ENCODE measurements at regions not wholly inside any gene's neighbourhood (a gene's known extent, or its start where the extent isn't known, plus 50 kb on each side); places are given as distances from the start of the nearest gene placed in this dataset.

DNA sequence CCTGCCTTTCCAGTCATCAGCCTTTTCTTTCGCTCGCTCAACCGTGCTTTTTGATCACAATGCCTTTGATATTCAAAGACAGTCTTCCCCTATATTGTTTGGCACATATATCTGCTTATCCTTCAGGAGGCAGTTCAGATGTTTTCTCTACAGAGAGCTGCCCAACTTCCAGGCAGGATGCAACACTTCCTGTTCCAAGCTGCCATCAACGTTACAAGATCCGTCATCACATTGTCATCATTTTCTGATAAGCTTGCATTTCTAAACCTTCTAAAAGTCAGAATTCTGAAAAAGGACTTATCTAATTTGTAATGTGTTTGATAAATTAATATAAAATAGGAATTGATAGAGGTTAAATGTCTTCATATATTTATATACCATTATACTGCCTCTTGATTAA, 574.2 kb downstream of the TBC1D4 start:
- no peaks in the 10 kb centered on the region for H3K9me3 ChIP-seq (ENCODE audit: low read depth)
- H3K36me3 ChIP-seq: no peaks in the 10 kb centered on the region
- no peak overlapping the region for H2AFZ ChIP-seq (replicated peaks)
- no peaks in the 10 kb centered on the region for H3K4me1 ChIP-seq
- TF ChIP-seq, protein P1, sequence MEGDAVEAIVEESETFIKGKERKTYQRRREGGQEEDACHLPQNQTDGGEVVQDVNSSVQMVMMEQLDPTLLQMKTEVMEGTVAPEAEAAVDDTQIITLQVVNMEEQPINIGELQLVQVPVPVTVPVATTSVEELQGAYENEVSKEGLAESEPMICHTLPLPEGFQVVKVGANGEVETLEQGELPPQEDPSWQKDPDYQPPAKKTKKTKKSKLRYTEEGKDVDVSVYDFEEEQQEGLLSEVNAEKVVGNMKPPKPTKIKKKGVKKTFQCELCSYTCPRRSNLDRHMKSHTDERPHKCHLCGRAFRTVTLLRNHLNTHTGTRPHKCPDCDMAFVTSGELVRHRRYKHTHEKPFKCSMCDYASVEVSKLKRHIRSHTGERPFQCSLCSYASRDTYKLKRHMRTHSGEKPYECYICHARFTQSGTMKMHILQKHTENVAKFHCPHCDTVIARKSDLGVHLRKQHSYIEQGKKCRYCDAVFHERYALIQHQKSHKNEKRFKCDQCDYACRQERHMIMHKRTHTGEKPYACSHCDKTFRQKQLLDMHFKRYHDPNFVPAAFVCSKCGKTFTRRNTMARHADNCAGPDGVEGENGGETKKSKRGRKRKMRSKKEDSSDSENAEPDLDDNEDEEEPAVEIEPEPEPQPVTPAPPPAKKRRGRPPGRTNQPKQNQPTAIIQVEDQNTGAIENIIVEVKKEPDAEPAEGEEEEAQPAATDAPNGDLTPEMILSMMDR (IDR thresholded peaks at IDR 0.05): no peak
- TF ChIP-seq EZH2 (IDR thresholded peaks at IDR 0.05) (no peak), EZH2phosphoT487 (IDR thresholded peaks at IDR 0.05) (no peak)
- no peak overlapping the region for H3K9ac ChIP-seq
- H3K4me2 ChIP-seq: no peak overlapping the region
- H3K4me1 Mint-ChIP-seq: peaks cover 16% of the 10 kb centered on the region
- H3K27ac ChIP-seq: no peak overlapping the region
- peaks cover 2% of the 10 kb centered on the region for H3K36me3 Mint-ChIP-seq
- no peak for DNase-seq (ENCODE audit: low spot score)
- H3K4me3 Mint-ChIP-seq: no peak overlapping the region
- peaks cover 3% of the 10 kb centered on the region for H3K27me3 Mint-ChIP-seq (ENCODE audit: insufficient read depth, low read depth)
- H3K27ac Mint-ChIP-seq: peak overlapping the region; percentile 44
- H3K4me3 ChIP-seq: no peak overlapping the region
- H3F3A ChIP-seq (ENCODE audit: low read depth): no peaks in the 10 kb centered on the region
- H3K27me3 ChIP-seq: no peaks in the 10 kb centered on the region
- H3K79me2 ChIP-seq (ENCODE audit: low read depth): no peaks in the 10 kb centered on the region
- peaks cover 13% of the 10 kb centered on the region for H3K9me3 Mint-ChIP-seq
- no peaks in the 10 kb centered on the region for H4K20me1 ChIP-seq (ENCODE audit: low read depth)

DNA sequence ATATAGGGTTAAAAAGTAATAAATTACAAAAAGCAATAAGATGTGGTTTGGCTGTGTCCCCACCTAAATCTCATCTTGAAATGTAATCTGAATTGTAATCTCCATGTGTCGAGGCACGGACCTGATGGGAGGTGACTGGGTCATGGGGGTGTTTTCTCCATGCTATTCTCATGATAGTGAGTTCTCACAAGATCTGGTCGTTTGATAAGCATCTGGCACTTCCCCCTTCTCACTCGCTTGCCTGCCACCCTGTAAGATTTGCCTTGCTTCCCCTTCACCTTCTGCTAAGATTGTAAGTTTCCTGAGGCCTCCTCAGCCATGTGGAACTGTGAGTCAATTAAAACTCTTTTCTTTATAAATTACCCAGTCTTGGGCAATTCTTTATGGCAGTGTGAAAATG, 577.4 kb downstream of the TBC1D4 start:
- H3K4me2 ChIP-seq: no peak overlapping the region
- peaks cover 16% of the 10 kb centered on the region for H3K4me1 Mint-ChIP-seq
- H3K27ac Mint-ChIP-seq: no peak overlapping the region
- H3K9me3 Mint-ChIP-seq: peaks cover 7% of the 10 kb centered on the region
- H3K27ac ChIP-seq: no peak overlapping the region
- no peak for TF ChIP-seq EZH2phosphoT487 (IDR thresholded peaks at IDR 0.05)
- TF ChIP-seq, protein P1 (IDR thresholded peaks at IDR 0.05): no peak
- TF ChIP-seq EZH2 (IDR thresholded peaks at IDR 0.05): no peak
- no peaks in the 10 kb centered on the region for H3F3A ChIP-seq (ENCODE audit: low read depth)
- H3K4me3 Mint-ChIP-seq: no peak overlapping the region
- peaks cover 3% of the 10 kb centered on the region for H3K27me3 Mint-ChIP-seq (ENCODE audit: insufficient read depth, low read depth)
- H3K9me3 ChIP-seq (ENCODE audit: low read depth): no peaks in the 10 kb centered on the region
- no peaks in the 10 kb centered on the region for H4K20me1 ChIP-seq (ENCODE audit: low read depth)
- H3K36me3 Mint-ChIP-seq: peaks cover 2% of the 10 kb centered on the region
- H2AFZ ChIP-seq (replicated peaks): peak overlapping the region; percentile 20
- H3K79me2 ChIP-seq (ENCODE audit: low read depth): no peaks in the 10 kb centered on the region
- no peaks in the 10 kb centered on the region for H3K4me1 ChIP-seq
- DNase-seq (ENCODE audit: low spot score): no peak
- no peaks in the 10 kb centered on the region for H3K36me3 ChIP-seq
- no peak overlapping the region for H3K4me3 ChIP-seq
- H3K9ac ChIP-seq: no peak overlapping the region
- H3K27me3 ChIP-seq: no peaks in the 10 kb centered on the region

DNA sequence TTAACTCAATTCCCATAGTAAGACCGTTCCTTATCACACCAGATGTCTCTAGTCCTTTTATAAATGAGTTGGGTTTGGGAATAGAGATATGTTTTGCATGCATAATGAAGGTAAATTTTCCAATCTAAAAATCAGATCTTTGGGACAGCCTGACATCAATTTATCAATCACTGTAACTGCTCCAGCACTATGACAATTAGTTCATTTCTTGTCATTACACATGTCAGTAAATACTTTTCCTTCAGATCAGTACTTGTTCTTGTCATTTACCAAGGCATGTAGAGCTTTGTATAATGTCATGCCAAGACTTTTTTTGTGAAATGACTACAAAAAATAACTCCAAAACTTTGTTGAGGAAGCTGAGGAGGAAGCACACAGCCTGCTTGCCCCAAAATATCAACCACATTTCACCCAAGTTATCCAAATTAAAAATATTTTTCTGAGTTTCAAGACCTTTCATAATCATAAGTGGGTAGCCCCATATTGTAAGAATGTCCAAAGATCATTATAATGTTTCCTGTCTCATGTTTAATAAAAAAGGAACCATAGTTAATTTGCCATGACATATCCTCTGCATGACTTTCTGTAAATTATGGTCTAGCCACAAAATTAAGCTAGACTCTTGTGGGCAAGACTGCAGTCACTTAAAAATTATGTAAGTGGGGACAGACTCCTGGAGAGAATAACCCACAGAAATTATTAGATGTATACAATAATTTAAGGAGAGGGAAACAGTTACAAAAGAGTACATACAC, 586.8 kb downstream of the TBC1D4 start:
- Histone ChIP-seq H3K79me2 (ENCODE audit: low read depth) (no peaks in the 10 kb centered on the region), H3F3A (ENCODE audit: low read depth) (no peaks in the 10 kb centered on the region), H3K27me3 (no peaks in the 10 kb centered on the region), H3K4me3 (no peak overlapping the region), H3K4me2 (no peak overlapping the region), H3K9ac (no peak overlapping the region), H3K36me3 (no peaks in the 10 kb centered on the region), H3K4me1 (no peaks in the 10 kb centered on the region), H3K27ac (no peak overlapping the region), H4K20me1 (ENCODE audit: low read depth) (no peaks in the 10 kb centered on the region), H3K9me3 (ENCODE audit: low read depth) (no peaks in the 10 kb centered on the region), H2AFZ (replicated peaks) (no peak overlapping the region)
- no peak for DNase-seq (ENCODE audit: low spot score)
- H3K27me3 Mint-ChIP-seq (ENCODE audit: insufficient read depth, low read depth): no peaks in the 10 kb centered on the region
- H3K36me3 Mint-ChIP-seq: no peaks in the 10 kb centered on the region
- TF ChIP-seq EZH2phosphoT487 (IDR thresholded peaks at IDR 0.05) (no peak), EZH2 (IDR thresholded peaks at IDR 0.05) (no peak)
- TF ChIP-seq, protein P1 (IDR thresholded peaks at IDR 0.05): no peak
- no peaks in the 10 kb centered on the region for H3K9me3 Mint-ChIP-seq
- H3K4me3 Mint-ChIP-seq: no peak overlapping the region
- H3K4me1 Mint-ChIP-seq: no peaks in the 10 kb centered on the region
- no peak overlapping the region for H3K27ac Mint-ChIP-seq

All from neural progenitor cell (in vitro differentiated cells).